Stomach (tissue), 4 donors: ENCODE measurements at regions not wholly inside any gene's neighbourhood (a gene's known extent, or its start where the extent isn't known, plus 50 kb on each side); places are given as distances from the start of the nearest gene placed in this dataset.

Experiments
- CTCF ChIP-seq, 7 experiments: fragments of 450-650 bp in 4 of 7; fragments of 200-600 bp in 3 of 7; sonication (generic) in 3 of 7; IDR thresholded peaks; one replicate each; pipeline ENCODE4 v1.5.1; 2016 to 2019; ENCODE audit warnings: antibody characterized with exemption in 7 of 7, control low read depth in 2 of 7, mild to moderate bottlenecking in 1 of 7
- POLR2A ChIP-seq, 4 donors: fragments of 450-650 bp; IDR thresholded peaks; one replicate each; pipeline ENCODE4 v1.6.1; 2016; ENCODE audit warnings: antibody characterized with exemption in 4 of 4, control low read depth in 2 of 4, mild to moderate bottlenecking in 1 of 4, moderate library complexity in 1 of 4

- TF ChIP-seq POLR2A (IDR thresholded peaks at IDR 0.05) = no peak
- TF ChIP-seq CTCF (IDR thresholded peaks at IDR 0.05) = no peak
Observed at GRCh38 chr16:75929046-75929445, 202.8 kb upstream of the CPHXL start.
